BLaER1 treated with 17β-estradiol and CSF1 and Interleukin-3, amounts not matched to agents 10 nM and 100 nM (cell line): ENCODE measurements at regions not wholly inside any gene's neighbourhood (a gene's known extent, or its start where the extent isn't known, plus 50 kb on each side); places are given as distances from the start of the nearest gene placed in this dataset.
"Not testable (repeated sequence)": the region's sequence is repeated elsewhere in the genome, so short reads cannot be mapped to it uniquely, and the experiment has no call there.

ENCODE experiments used
- H3K27ac ChIP-seq, 11 experiments: shearing (Covaris generic); formaldehyde crosslinking; 2 replicates each; pipeline ENCODE4 v1.8.1; 2022
- H3K27me3 ChIP-seq, 11 experiments: shearing (Covaris generic); formaldehyde crosslinking; 2 replicates each; pipeline ENCODE4 v1.8.1; 2022
- H3K36me3 ChIP-seq, 11 experiments: shearing (Covaris generic); formaldehyde crosslinking; 2 replicates each; pipeline ENCODE4 v1.8.1; 2022
- H3K4me1 ChIP-seq, 10 experiments: shearing (Covaris generic); formaldehyde crosslinking; 2 replicates each; pipeline ENCODE4 v1.8.1; 2022
- H3K4me2 ChIP-seq, 11 experiments: shearing (Covaris generic); formaldehyde crosslinking; 2 replicates each; pipeline ENCODE4 v1.8.1; 2022
- H3K4me3 ChIP-seq, 10 experiments: shearing (Covaris generic); formaldehyde crosslinking; 2 replicates each; pipeline ENCODE4 v1.8.1; 2022
- H3K9ac ChIP-seq, 11 experiments: shearing (Covaris generic); formaldehyde crosslinking; 2 replicates each; pipeline ENCODE4 v1.8.1; 2022
- H3K9me3 ChIP-seq, 11 experiments: shearing (Covaris generic); formaldehyde crosslinking; replicated peaks in 1 of 11; 2 replicates each; pipeline ENCODE4 v1.8.1; 2022
- H4K20me1 ChIP-seq, 11 experiments: shearing (Covaris generic); formaldehyde crosslinking; 2 replicates each; pipeline ENCODE4 v1.8.1; 2022
- Cebpa-rat ChIP-seq, 11 experiments: shearing (Covaris generic); IDR thresholded peaks; 2 replicates each; pipeline ENCODE4 v1.8.1; 2022

- H3K27ac ChIP-seq = no peak overlapping the region
- no peak overlapping the region for H3K4me2 ChIP-seq
- no peak for TF ChIP-seq Cebpa-rat (IDR thresholded peaks at IDR 0.05)
- no peak overlapping the region for H3K4me3 ChIP-seq
- H3K36me3 ChIP-seq = no peaks in the 10 kb centered on the region
- no peaks in the 10 kb centered on the region for H4K20me1 ChIP-seq
- no peaks in the 10 kb centered on the region for H3K27me3 ChIP-seq
- no peaks in the 10 kb centered on the region for H3K4me1 ChIP-seq
- no peaks in the 10 kb centered on the region for H3K9me3 ChIP-seq
- H3K9ac ChIP-seq = no peak overlapping the region
Observed at GRCh38 chr7:96903906-96904305, 101.4 kb upstream of the DLX6 start.

- Histone ChIP-seq H4K20me1 (no peaks in the 10 kb centered on the region), H3K27ac (no peak overlapping the region), H3K4me3 (no peak overlapping the region), H3K9ac (no peak overlapping the region), H3K4me2 (no peak overlapping the region), H3K9me3 (no peaks in the 10 kb centered on the region), H3K36me3 (no peaks in the 10 kb centered on the region), H3K4me1 (no peaks in the 10 kb centered on the region; a peak in 1 of 20 replicates), H3K27me3 (no peaks in the 10 kb centered on the region)
- no peak for TF ChIP-seq Cebpa-rat (IDR thresholded peaks at IDR 0.05)
Observed at GRCh38 chr7:96910486-96910885, 94.9 kb upstream of the DLX6 start.

- Histone ChIP-seq H3K27ac (no peak overlapping the region), H3K4me2 (no peak overlapping the region), H3K27me3 (no peaks in the 10 kb centered on the region), H3K9ac (no peak overlapping the region), H4K20me1 (no peaks in the 10 kb centered on the region), H3K9me3 (no peaks in the 10 kb centered on the region), H3K36me3 (no peaks in the 10 kb centered on the region), H3K4me1 (no peaks in the 10 kb centered on the region; a peak in 1 of 20 replicates), H3K4me3 (no peak overlapping the region)
- no peak for TF ChIP-seq Cebpa-rat (IDR thresholded peaks at IDR 0.05)
Observed at GRCh38 chr7:96915029-96915428, 90.3 kb upstream of the DLX6 start.

GRCh38 chr7:96920064-96920463 lies 85.3 kb upstream of the DLX6 start:
- H3K9me3 ChIP-seq = no peaks in the 10 kb centered on the region
- no peak for TF ChIP-seq Cebpa-rat (IDR thresholded peaks at IDR 0.05)
- H3K4me3 ChIP-seq = no peak overlapping the region
- no peak overlapping the region for H3K9ac ChIP-seq
- no peaks in the 10 kb centered on the region for H3K36me3 ChIP-seq
- no peaks in the 10 kb centered on the region for H3K4me1 ChIP-seq
- H3K27ac ChIP-seq = no peak overlapping the region
- H4K20me1 ChIP-seq = no peaks in the 10 kb centered on the region
- H3K27me3 ChIP-seq = no peaks in the 10 kb centered on the region
- H3K4me2 ChIP-seq = no peak overlapping the region

GRCh38 chr7:96920713-96921112 lies 84.6 kb upstream of the DLX6 start:
- Histone ChIP-seq H3K36me3 (no peaks in the 10 kb centered on the region), H3K9me3 (no peaks in the 10 kb centered on the region), H3K27ac (no peak overlapping the region), H4K20me1 (no peaks in the 10 kb centered on the region), H3K4me2 (no peak overlapping the region), H3K27me3 (no peaks in the 10 kb centered on the region), H3K4me1 (no peaks in the 10 kb centered on the region), H3K4me3 (no peak overlapping the region), H3K9ac (no peak overlapping the region)
- TF ChIP-seq Cebpa-rat (IDR thresholded peaks at IDR 0.05) = no peak

GRCh38 chr7:96921231-96921630 lies 84.1 kb upstream of the DLX6 start:
- Histone ChIP-seq H4K20me1 (no peaks in the 10 kb centered on the region), H3K9me3 (no peaks in the 10 kb centered on the region), H3K36me3 (no peaks in the 10 kb centered on the region), H3K9ac (no peak overlapping the region), H3K27ac (no peak overlapping the region), H3K4me1 (no peaks in the 10 kb centered on the region), H3K4me3 (no peak overlapping the region), H3K27me3 (no peaks in the 10 kb centered on the region), H3K4me2 (no peak overlapping the region)
- TF ChIP-seq Cebpa-rat (IDR thresholded peaks at IDR 0.05) = no peak

- Histone ChIP-seq H3K27ac (no peak overlapping the region), H3K4me1 (no peaks in the 10 kb centered on the region), H3K4me3 (no peak overlapping the region), H4K20me1 (no peaks in the 10 kb centered on the region), H3K36me3 (no peaks in the 10 kb centered on the region), H3K9me3 (no peaks in the 10 kb centered on the region), H3K27me3 (no peaks in the 10 kb centered on the region), H3K9ac (no peak overlapping the region), H3K4me2 (no peak overlapping the region)
- no peak for TF ChIP-seq Cebpa-rat (IDR thresholded peaks at IDR 0.05)
Observed at GRCh38 chr7:96921771-96922170, 83.6 kb upstream of the DLX6 start.

- not testable (repeated sequence) for H3K4me3 ChIP-seq, H3K27ac ChIP-seq, H3K36me3 ChIP-seq, H3K4me1 ChIP-seq, H3K4me2 ChIP-seq, H3K9ac ChIP-seq, H3K27me3 ChIP-seq, H4K20me1 ChIP-seq, H3K9me3 ChIP-seq
Observed at GRCh38 chr7:96923345-96923744, 82.0 kb upstream of the DLX6 start.

- Histone ChIP-seq H3K4me1 (no peaks in the 10 kb centered on the region), H3K4me3 (no peak overlapping the region), H3K36me3 (no peaks in the 10 kb centered on the region), H3K27me3 (no peaks in the 10 kb centered on the region), H3K4me2 (no peak overlapping the region), H3K9ac (no peak overlapping the region), H3K27ac (no peak overlapping the region), H3K9me3 (no peaks in the 10 kb centered on the region), H4K20me1 (no peaks in the 10 kb centered on the region)
- TF ChIP-seq Cebpa-rat (IDR thresholded peaks at IDR 0.05) = no peak
Observed at GRCh38 chr7:96927131-96927530, 78.2 kb upstream of the DLX6 start.

GRCh38 chr7:96928965-96929364 lies 76.4 kb upstream of the DLX6 start:
- no peaks in the 10 kb centered on the region for H3K36me3 ChIP-seq
- no peaks in the 10 kb centered on the region for H3K4me1 ChIP-seq
- no peaks in the 10 kb centered on the region for H3K27me3 ChIP-seq
- no peaks in the 10 kb centered on the region for H4K20me1 ChIP-seq
- no peak overlapping the region for H3K27ac ChIP-seq
- no peaks in the 10 kb centered on the region for H3K9me3 ChIP-seq
- H3K4me2 ChIP-seq = no peak overlapping the region
- no peak overlapping the region for H3K9ac ChIP-seq
- no peak overlapping the region for H3K4me3 ChIP-seq
- no peak for TF ChIP-seq Cebpa-rat (IDR thresholded peaks at IDR 0.05)

GRCh38 chr7:96931891-96932290 lies 73.5 kb upstream of the DLX6 start:
- Histone ChIP-seq H3K36me3 (no peaks in the 10 kb centered on the region), H3K9ac (no peak overlapping the region), H4K20me1 (no peaks in the 10 kb centered on the region), H3K4me1 (no peaks in the 10 kb centered on the region), H3K27ac (no peak overlapping the region), H3K9me3 (no peaks in the 10 kb centered on the region), H3K4me2 (no peak overlapping the region), H3K27me3 (no peaks in the 10 kb centered on the region), H3K4me3 (no peak overlapping the region)
- no peak for TF ChIP-seq Cebpa-rat (IDR thresholded peaks at IDR 0.05)
